GM19395 (cell line): ENCODE measurements at regions not wholly inside any gene's neighbourhood (a gene's known extent, or its start where the extent isn't known, plus 50 kb on each side); places are given as distances from the start of the nearest gene placed in this dataset.

Experiments used
- ATAC-seq: cut with Tn5 transposase; IDR thresholded peaks from one replicate; pipeline ENCODE4 v1.9.1; 2021; ENCODE audit warnings: mild to moderate bottlenecking, moderate library complexity; ENCODE audit not compliant: unreplicated experiment

- ATAC-seq, result peak; percentile 97
Measured at GRCh38 chr12:24109381-24110039, 160.0 kb upstream of the SOX5 start.

GRCh38 chr12:24102676-24103075 lies 153.2 kb upstream of the SOX5 start:
- ATAC-seq, result no peak

GRCh38 chr12:24099576-24099975 lies 150.1 kb upstream of the SOX5 start:
- no peak for ATAC-seq

- ATAC-seq, result no peak
Measured at GRCh38 chr12:24095245-24095644, 145.8 kb upstream of the SOX5 start.

- no peak for ATAC-seq
Measured at GRCh38 chr12:24089510-24089890, 140.0 kb upstream of the SOX5 start.

GRCh38 chr12:24088751-24089509 lies 139.5 kb upstream of the SOX5 start:
- ATAC-seq, result no peak

- no peak for ATAC-seq
Measured at GRCh38 chr12:24087294-24087693, 137.8 kb upstream of the SOX5 start.

GRCh38 chr12:24084800-24085199 lies 135.3 kb upstream of the SOX5 start:
- ATAC-seq, result no peak

- ATAC-seq, result no peak
Measured at GRCh38 chr12:24083838-24084237, 134.4 kb upstream of the SOX5 start.

GRCh38 chr12:24081606-24082005 lies 132.1 kb upstream of the SOX5 start:
- no peak for ATAC-seq

- no peak for ATAC-seq
Measured at GRCh38 chr12:24081092-24081529, 131.6 kb upstream of the SOX5 start.

GRCh38 chr12:24080465-24080864 lies 131.0 kb upstream of the SOX5 start:
- no peak for ATAC-seq

- no peak for ATAC-seq
Measured at GRCh38 chr12:24079083-24079482, 129.6 kb upstream of the SOX5 start.

- no peak for ATAC-seq
Measured at GRCh38 chr12:24078318-24078765, 128.9 kb upstream of the SOX5 start.

- ATAC-seq, result no peak
Measured at GRCh38 chr12:24077161-24077560, 127.7 kb upstream of the SOX5 start.

- no peak for ATAC-seq
Measured at GRCh38 chr12:24075650-24076049, 126.2 kb upstream of the SOX5 start.

- no peak for ATAC-seq
Measured at GRCh38 chr12:24073170-24073810, 123.8 kb upstream of the SOX5 start.

GRCh38 chr12:24072302-24072701 lies 122.8 kb upstream of the SOX5 start:
- no peak for ATAC-seq

GRCh38 chr12:24071842-24072241 lies 122.4 kb upstream of the SOX5 start:
- ATAC-seq, result no peak

- no peak for ATAC-seq
Measured at GRCh38 chr12:24069532-24070395, 120.3 kb upstream of the SOX5 start.

GRCh38 chr12:24066865-24067264 lies 117.4 kb upstream of the SOX5 start:
- ATAC-seq, result no peak
